K562 (cell line): ENCODE measurements at regions not wholly inside any gene's neighbourhood (a gene's known extent, or its start where the extent isn't known, plus 50 kb on each side); places are given as distances from the start of the nearest gene placed in this dataset.

ENCODE experiments used
- ATAC-seq: fragments of 200-7000 bp; cut with Tn5 transposase; 3 replicates; pipeline ENCODE4 v1.9.1; 2020; ENCODE audit warnings: moderate library complexity
- BruUV-seq: library from RNA; stranded (reverse); fragments of 400-500 nt; replicated peaks from 2 replicates; lab custom pipeline; 2021; lab: Mats Ljungman, UMichigan
- CTCF ChIA-PET: fragments of 300-600 bp; formaldehyde crosslinking; extraction: SDS; loops from one replicate; lab custom pipeline; 2021; ENCODE audit warnings: low intra/inter-chr PET ratio; lab: Yijun Ruan, JAX
- POLR2A ChIA-PET: fragments of 300-600, 350-650 bp; sonication (Branson Sonifier 250); formaldehyde crosslinking; extraction: SDS; loops from one replicate; lab custom pipeline; 2021; ENCODE audit warnings: antibody characterized with exemption, inconsistent platforms; lab: Yijun Ruan, JAX
- DNase-seq, 4 experiments: peaks; one replicate each; pipeline versions ENCODE4 v3.0.0 to v3.0.0-alpha.2; 2011 to 2018; ENCODE audit warnings: low spot score in 3 of 4, mixed read lengths in 3 of 4; ENCODE audit errors: extremely low read depth in 1 of 4
- FAIRE-seq: peaks from 2 replicates; lab custom pipeline; 2011; peaks lifted over from hg19 to GRCh38; lab: Jason Lieb, UNC
- H2AFZ ChIP-seq: 2 replicates; pipeline ENCODE4 v1.6.0; 2011; ENCODE audit warnings: low read depth, low read length, control low read depth, inconsistent platforms
- H3K27ac ChIP-seq: fragments of 200-600 bp; 3 replicates; pipeline ENCODE4 v1.8.0; 2011; ENCODE audit warnings: low read depth, mild to moderate bottlenecking, control low read depth, inconsistent platforms, low read length, moderate library complexity, mixed read lengths; ENCODE audit errors: extremely low read depth
- H3K27me3 ChIP-seq, 2 experiments: fragments of 300-600 bp in 1 of 2; 2 replicates in 1 of 2; 3 replicates in 1 of 2; pipeline versions ENCODE4 v1.6.0 to v1.8.0; 2011; ENCODE audit warnings: inconsistent platforms in 2 of 2, low read length in 2 of 2, mild to moderate bottlenecking in 1 of 2, mixed read lengths in 1 of 2, moderate library complexity in 1 of 2; ENCODE audit not compliant: control insufficient read depth in 2 of 2, insufficient read depth in 2 of 2
- H3K36me3 ChIP-seq: fragments of 300-600 bp; 3 replicates; pipeline ENCODE4 v1.8.0; 2011; ENCODE audit warnings: mild to moderate bottlenecking, low read length, inconsistent platforms; ENCODE audit not compliant: control insufficient read depth, insufficient read depth
- H3K4me1 ChIP-seq, 2 experiments: fragments of 200-600 bp in 1 of 2; replicated peaks in 1 of 2; 2 replicates in 1 of 2; 3 replicates in 1 of 2; pipeline versions ENCODE4 v1.5.1 to v1.8.0; 2011; ENCODE audit warnings: inconsistent platforms in 2 of 2, low read length in 2 of 2, mild to moderate bottlenecking in 1 of 2, mixed read lengths in 1 of 2, moderate library complexity in 1 of 2; ENCODE audit not compliant: control insufficient read depth in 2 of 2, insufficient read depth in 2 of 2
- H3K4me2 ChIP-seq: 2 replicates; pipeline ENCODE4 v1.6.1; 2011; ENCODE audit warnings: low read length, control low read depth, inconsistent platforms, mixed read lengths; ENCODE audit not compliant: insufficient read depth
- H3K4me3 ChIP-seq: fragments of 200-600 bp; sonication (generic), shearing (Covaris generic); 2 replicates; pipeline ENCODE4 v1.5.1; 2016; ENCODE audit warnings: control low read depth, inconsistent platforms
- H3K79me2 ChIP-seq: fragments of 200-600 bp; 3 replicates; pipeline ENCODE4 v1.8.0; 2011; ENCODE audit warnings: low read length, inconsistent platforms; ENCODE audit not compliant: control insufficient read depth, insufficient read depth
- H3K9ac ChIP-seq, 2 experiments: 2 replicates each; pipeline versions ENCODE4 v1.6.0 to v1.6.1; 2011; ENCODE audit warnings: low read depth in 2 of 2, low read length in 2 of 2, control low read depth in 1 of 2, inconsistent platforms in 1 of 2, mild to moderate bottlenecking in 1 of 2, mixed read lengths in 1 of 2; ENCODE audit not compliant: insufficient read depth in 1 of 2
- H3K9me1 ChIP-seq: one replicate; pipeline ENCODE4 v1.6.0; 2011; ENCODE audit warnings: inconsistent platforms, mild to moderate bottlenecking, low read length, moderate library complexity; ENCODE audit not compliant: control insufficient read depth, insufficient read depth
- H3K9me3 ChIP-seq: replicated peaks from 2 replicates; pipeline ENCODE4 v1.5.1; 2011; ENCODE audit warnings: low read depth, low read length, inconsistent platforms; ENCODE audit not compliant: control insufficient read depth, insufficient read depth
- H4K20me1 ChIP-seq: replicated peaks from 2 replicates; pipeline ENCODE4 v1.6.1; 2011; ENCODE audit warnings: low read length, inconsistent platforms, mixed read lengths; ENCODE audit not compliant: control insufficient read depth, insufficient read depth
- CBFB ChIP-seq: sonication (generic); formaldehyde crosslinking; IDR thresholded peaks from 2 replicates; pipeline ENCODE4 v1.4.0; 2020; ENCODE audit warnings: mild to moderate bottlenecking, missing genetic modification reagents
- CBX2 ChIP-seq: fragments of 200-600 bp; sonication (generic); IDR thresholded peaks from one replicate; pipeline ENCODE4 v1.6.1; 2012; ENCODE audit warnings: mild to moderate bottlenecking, low read length, inconsistent platforms; ENCODE audit not compliant: insufficient read depth, poor library complexity, severe bottlenecking
- CSDE1 ChIP-seq, 2 experiments: fragments of 450-650 bp; IDR thresholded peaks; 2 replicates each; pipeline ENCODE4 v1.6.1; 2016; ENCODE audit warnings: mild to moderate bottlenecking in 1 of 2
- FIP1L1 ChIP-seq: fragments of 200-400 bp; formaldehyde crosslinking; IDR thresholded peaks from 2 replicates; pipeline ENCODE4 v1.6.1; 2018; ENCODE audit warnings: mild to moderate bottlenecking, low read depth, low read length; ENCODE audit not compliant: poor library complexity, severe bottlenecking
- FOXA3 ChIP-seq, 2 experiments: fragments of 450-650 bp in 1 of 2; sonication (generic) in 1 of 2; formaldehyde crosslinking; IDR thresholded peaks in 1 of 2; conservative IDR thresholded peaks in 1 of 2; 2 replicates each; pipeline versions ENCODE4 v1.4.0 to v1.8.0; 2020 to 2022; ENCODE audit warnings: mild to moderate bottlenecking in 2 of 2, missing genetic modification reagents in 1 of 2
- HMGN3 ChIP-seq: IDR thresholded peaks from 2 replicates; pipeline ENCODE4 v1.6.1; 2011; ENCODE audit warnings: borderline replicate concordance, low read depth, mild to moderate bottlenecking, mixed read lengths, low read length; ENCODE audit not compliant: insufficient read length; ENCODE audit errors: extremely low read depth
- NR3C1 ChIP-seq: sonication (generic); formaldehyde crosslinking; IDR thresholded peaks from 2 replicates; pipeline ENCODE4 v1.8.1; 2022; ENCODE audit warnings: missing genetic modification reagents
- PRDM10 ChIP-seq: fragments of 450-650 bp; IDR thresholded peaks from 2 replicates; pipeline ENCODE4 v1.6.1; 2018; ENCODE audit not compliant: partially characterized antibody
- PRMT5 ChIP-seq: sonication (generic); formaldehyde crosslinking; IDR thresholded peaks from 2 replicates; pipeline ENCODE4 v1.5.0; 2020; ENCODE audit warnings: missing genetic modification reagents
- TCFL5 ChIP-seq: fragments of 250-450 bp; sonication (Bioruptor Pico); conservative IDR thresholded peaks from 2 replicates; pipeline ENCODE4 v1.6.1; 2021; ENCODE audit warnings: mild to moderate bottlenecking, moderate library complexity, matching md5 sums
- YY1 ChIP-seq, 3 experiments: IDR thresholded peaks; 2 replicates each; pipeline ENCODE4 v1.6.1; 2011; ENCODE audit warnings: low read length in 2 of 3, mild to moderate bottlenecking in 2 of 3, moderate library complexity in 2 of 3, borderline replicate concordance in 1 of 3, control low read depth in 1 of 3, low read depth in 1 of 3; ENCODE audit not compliant: insufficient read depth in 3 of 3, insufficient replicate concordance in 2 of 3, control insufficient read depth in 1 of 3, insufficient read length in 1 of 3; ENCODE audit errors: extremely low read depth in 1 of 3
- ZNF431 ChIP-seq: sonication (generic); formaldehyde crosslinking; IDR thresholded peaks from 2 replicates; pipeline ENCODE4 v1.8.0; 2022; ENCODE audit warnings: mild to moderate bottlenecking, missing genetic modification reagents
- ZNF76 ChIP-seq: fragments of 250-450 bp; sonication (Bioruptor Pico); IDR thresholded peaks from 2 replicates; pipeline ENCODE4 v1.4.0; 2020; ENCODE audit warnings: mild to moderate bottlenecking, moderate library complexity, borderline replicate concordance
- WGBS: fragments of 100-300 bp; shearing (Covaris generic); methylation state at CpG from one replicate; pipeline ENCODE4 v1.1.6; 2016; ENCODE audit warnings: low coverage, mixed read lengths; ENCODE audit not compliant: insufficient coverage; ENCODE audit errors: missing lambda C conversion rate; 5-methylcytosine and 5-hydroxymethylcytosine counted together
- in situ Hi-C: fragments of 300-500 bp; cut with MboI; formaldehyde crosslinking; loops from 4 replicates; pipeline ENCODE4 v1.15.0; 2018; ENCODE audit warnings: inconsistent platforms, mixed read lengths
- intact Hi-C: fragments of 100-400 bp; cut with micrococcal nuclease; formaldehyde crosslinking; loops from 2 replicates; pipeline ENCODE4 v1.14.2; 2022
- TF ChIP-seq, protein P1 (sequence below), 2 experiments: fragments of 250-450 bp in 1 of 2; fragments of 450-650 bp in 1 of 2; sonication (Bioruptor Pico) in 1 of 2; IDR thresholded peaks; 2 replicates each; pipeline versions ENCODE4 v1.6.1 to v1.8.0; 2016 to 2021; ENCODE audit warnings: mild to moderate bottlenecking in 2 of 2, moderate library complexity in 2 of 2, missing compliant biosample characterization in 1 of 2, missing genetic modification characterization in 1 of 2

DNA sequence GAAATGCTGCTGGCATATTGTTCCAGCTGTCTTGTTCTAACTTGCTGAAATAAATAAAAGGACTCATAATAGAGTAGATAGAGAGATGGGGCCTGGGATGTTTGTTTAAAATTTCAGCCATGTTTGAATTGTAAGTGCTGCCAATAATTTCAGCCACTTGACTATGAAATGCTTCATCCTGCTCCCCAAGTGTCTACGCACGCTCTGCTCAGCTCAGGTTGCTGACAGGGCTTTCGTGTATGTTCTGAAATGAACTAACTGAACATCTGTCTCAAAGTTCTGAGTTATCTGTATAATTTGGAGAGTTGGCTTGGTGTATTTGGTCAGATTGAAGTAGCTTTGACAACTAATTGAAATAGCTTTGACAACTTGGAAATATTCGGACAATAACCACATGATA lies 387.8 kb downstream of the BMP2 start:
- no peaks in the 10 kb centered on the region for H3K9me3 ChIP-seq
- H3K27ac ChIP-seq, result no peak overlapping the region
- intact Hi-C loops (no loop called here), in situ Hi-C loops (no loop called here)
- H3K9ac ChIP-seq, result no peak overlapping the region
- no peaks in the 10 kb centered on the region for H3K79me2 ChIP-seq
- no peak for ATAC-seq
- CTCF ChIA-PET, result no interaction called here
- POLR2A ChIA-PET, result no interaction called here
- no peaks in the 10 kb centered on the region for H3K36me3 ChIP-seq
- no peaks in the 10 kb centered on the region for H3K4me1 ChIP-seq
- no peak overlapping the region for H3K4me3 ChIP-seq
- DNase-seq, result no peak
- no peaks in the 10 kb centered on the region for H4K20me1 ChIP-seq
- H3K9me1 ChIP-seq, result no peaks in the 10 kb centered on the region
- 3% methylated on average over 4 of the region's 4 CpGs for WGBS
- FAIRE-seq, result no peak
- no peak overlapping the region for H2AFZ ChIP-seq
- no peak overlapping the region for H3K4me2 ChIP-seq
- no peaks in the 10 kb centered on the region for H3K27me3 ChIP-seq
- BruUV-seq, result no TSS peak
- no peak for TF ChIP-seq CBFB (CRISPR knock-in tag)
- no peak for TF ChIP-seq NR3C1 (CRISPR knock-in tag)
- no peak for TF ChIP-seq CSDE1 (IDR thresholded peaks at IDR 0.05)
- no peak for TF ChIP-seq ZNF76 (CRISPR knock-in tag)
- no peak for TF ChIP-seq CBX2
- no peak for TF ChIP-seq PRDM10
- TF ChIP-seq TCFL5 (CRISPR knock-in tag), result no peak
- TF ChIP-seq ZNF431 (CRISPR knock-in tag), result no peak
- no peak for TF ChIP-seq FIP1L1
- TF ChIP-seq, protein P1, sequence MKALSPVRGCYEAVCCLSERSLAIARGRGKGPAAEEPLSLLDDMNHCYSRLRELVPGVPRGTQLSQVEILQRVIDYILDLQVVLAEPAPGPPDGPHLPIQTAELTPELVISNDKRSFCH (CRISPR knock-in tag; IDR thresholded peaks at IDR 0.05), result no peak
- TF ChIP-seq, protein P1 (tag; IDR thresholded peaks at IDR 0.05), result no peak
- TF ChIP-seq FOXA3 (CRISPR knock-in tag; conservative IDR thresholded peaks at IDR 0.05 in 1 of 2, IDR thresholded peaks at IDR 0.05 in 1 of 2), result no peak
- no peak for TF ChIP-seq YY1 (IDR thresholded peaks at IDR 0.05; ENCODE audit: borderline replicate concordance in 1 of 3, control insufficient read depth in 1 of 3, extremely low read depth in 1 of 3, insufficient read depth in 3 of 3, insufficient read length in 1 of 3, insufficient replicate concordance in 2 of 3, low read depth in 1 of 3, low read length in 2 of 3)
- TF ChIP-seq HMGN3, result no peak
- no peak for TF ChIP-seq PRMT5 (CRISPR knock-in tag)
